HTR-8/SVneo (cell line): ENCODE measurements at regions not wholly inside any gene's neighbourhood (a gene's known extent, or its start where the extent isn't known, plus 50 kb on each side); places are given as distances from the start of the nearest gene placed in this dataset.

Experiments
- DNase-seq: peaks from one replicate; pipeline ENCODE4 v3.0.0; 2011; ENCODE audit warnings: low spot score, mixed read lengths; ENCODE audit not compliant: insufficient read length
- FAIRE-seq: peaks from 2 replicates; lab custom pipeline; 2011; peaks lifted over from hg19 to GRCh38; lab: Jason Lieb, UNC

GRCh38 chr4:34138385-34138784 is 2105.9 kb downstream of the ARAP2 start:
- DNase-seq (no peak), FAIRE-seq (no peak)

DNA sequence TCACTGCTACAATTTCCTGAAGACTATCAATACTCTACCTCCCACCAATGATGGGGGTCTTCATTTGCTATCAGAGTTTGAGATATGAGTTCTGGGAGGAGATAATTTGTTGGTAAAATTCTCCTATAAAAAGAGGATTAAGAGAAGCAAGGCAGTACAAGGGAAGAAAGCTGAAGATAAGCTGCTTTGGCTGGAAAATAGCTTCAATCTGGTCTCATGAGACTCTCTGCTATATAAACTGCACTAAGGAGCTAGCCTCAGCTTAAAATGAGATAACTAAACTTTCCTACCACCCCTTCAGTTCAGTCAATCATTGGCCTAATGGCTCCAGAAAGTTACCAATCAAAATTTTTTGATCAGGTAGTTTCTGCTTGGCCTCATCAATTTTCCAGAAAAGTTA is 2105.0 kb downstream of the ARAP2 start:
- FAIRE-seq (no peak), DNase-seq (no peak)

DNA sequence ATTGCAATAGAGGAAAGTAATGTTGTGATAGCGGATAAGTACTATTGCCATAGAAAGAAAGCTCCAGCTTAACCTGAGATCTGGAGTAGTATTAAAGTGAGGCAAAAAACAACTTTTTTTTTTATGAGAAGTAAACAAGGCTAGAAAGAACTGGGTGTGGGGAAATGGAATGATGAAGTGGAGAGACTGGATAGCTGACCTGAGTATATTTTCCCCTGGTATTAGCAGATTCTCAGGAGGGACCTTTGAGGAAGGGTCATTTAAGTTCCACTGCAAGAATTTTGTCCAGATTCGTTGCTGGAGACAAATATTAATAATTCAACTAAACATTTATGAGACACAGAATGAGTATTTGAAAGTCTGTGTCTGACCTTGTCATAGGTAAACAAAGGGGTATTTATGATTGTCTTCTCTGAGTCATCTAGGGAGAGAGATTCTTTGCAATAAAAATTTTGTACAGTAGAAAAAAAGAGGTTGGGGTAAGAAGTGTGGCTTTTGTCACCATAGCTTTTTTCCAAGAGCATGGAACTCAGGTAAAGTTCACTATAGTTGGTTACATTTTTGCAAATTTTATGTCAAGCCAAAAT is 2095.9 kb downstream of the ARAP2 start:
- DNase-seq = no peak
- FAIRE-seq = no peak

GRCh38 chr4:34157547-34157946 is 2086.8 kb downstream of the ARAP2 start:
- FAIRE-seq = no peak
- DNase-seq = no peak

GRCh38 chr4:34158878-34159277 is 2085.4 kb downstream of the ARAP2 start:
- no peak for DNase-seq
- no peak for FAIRE-seq

- FAIRE-seq (no peak), DNase-seq (no peak)
Observed at GRCh38 chr4:34170946-34171345, 2073.4 kb downstream of the ARAP2 start.

DNA sequence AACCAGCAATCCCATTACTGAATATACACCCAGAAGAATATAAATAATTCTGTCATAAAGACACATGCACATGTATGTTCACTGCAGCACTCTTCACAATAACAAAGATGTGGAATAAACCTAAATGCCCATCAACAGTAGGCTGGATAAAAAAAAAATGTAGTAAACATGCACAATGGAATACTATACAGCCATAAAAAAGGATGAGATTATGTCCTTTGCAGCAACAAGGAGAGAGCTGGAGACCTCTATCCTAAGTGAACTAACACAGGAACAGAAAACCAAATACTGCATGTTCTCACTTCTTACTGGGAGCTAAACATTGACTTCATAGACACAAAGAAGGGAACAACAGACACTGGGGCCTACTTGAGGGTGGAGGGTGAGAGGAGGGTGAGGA is 2067.7 kb downstream of the ARAP2 start:
- no peak for DNase-seq
- no peak for FAIRE-seq

DNA sequence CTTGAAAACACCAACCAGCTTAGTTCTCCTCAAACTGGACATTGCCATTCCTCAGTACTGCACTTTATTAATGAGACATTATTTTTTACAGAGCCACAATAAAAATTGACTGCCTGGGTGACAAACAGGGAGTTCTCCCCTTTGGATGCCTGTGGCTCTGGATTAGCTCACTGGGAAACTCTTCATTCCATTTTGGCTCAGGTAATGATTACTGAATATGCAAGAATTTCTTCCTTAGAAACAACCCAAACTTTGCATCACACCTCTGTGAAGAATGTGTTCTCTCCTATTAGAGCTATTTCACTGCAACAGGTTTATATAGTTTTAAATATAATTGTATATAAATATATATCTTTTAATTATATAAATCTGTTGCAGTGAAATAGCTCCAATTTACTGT is 2065.8 kb downstream of the ARAP2 start:
- DNase-seq (no peak), FAIRE-seq (no peak)

GRCh38 chr4:34181311-34181841 is 2062.9 kb downstream of the ARAP2 start:
- DNase-seq (peak; percentile 26), FAIRE-seq (peak; percentile 48)

- FAIRE-seq (peak; percentile 58), DNase-seq (no peak)
Observed at GRCh38 chr4:34181891-34182290, 2062.4 kb downstream of the ARAP2 start.

- DNase-seq (no peak), FAIRE-seq (no peak)
Observed at GRCh38 chr4:34182306-34182705, 2062.0 kb downstream of the ARAP2 start.

GRCh38 chr4:34183926-34184325 is 2060.4 kb downstream of the ARAP2 start:
- DNase-seq (peak; percentile 27), FAIRE-seq (peak; percentile 16)

- DNase-seq = no peak
- no peak for FAIRE-seq
Observed at GRCh38 chr4:34187056-34187455, 2057.3 kb downstream of the ARAP2 start.

- DNase-seq (no peak), FAIRE-seq (no peak)
Observed at GRCh38 chr4:34191443-34191842, 2052.9 kb downstream of the ARAP2 start.

DNA sequence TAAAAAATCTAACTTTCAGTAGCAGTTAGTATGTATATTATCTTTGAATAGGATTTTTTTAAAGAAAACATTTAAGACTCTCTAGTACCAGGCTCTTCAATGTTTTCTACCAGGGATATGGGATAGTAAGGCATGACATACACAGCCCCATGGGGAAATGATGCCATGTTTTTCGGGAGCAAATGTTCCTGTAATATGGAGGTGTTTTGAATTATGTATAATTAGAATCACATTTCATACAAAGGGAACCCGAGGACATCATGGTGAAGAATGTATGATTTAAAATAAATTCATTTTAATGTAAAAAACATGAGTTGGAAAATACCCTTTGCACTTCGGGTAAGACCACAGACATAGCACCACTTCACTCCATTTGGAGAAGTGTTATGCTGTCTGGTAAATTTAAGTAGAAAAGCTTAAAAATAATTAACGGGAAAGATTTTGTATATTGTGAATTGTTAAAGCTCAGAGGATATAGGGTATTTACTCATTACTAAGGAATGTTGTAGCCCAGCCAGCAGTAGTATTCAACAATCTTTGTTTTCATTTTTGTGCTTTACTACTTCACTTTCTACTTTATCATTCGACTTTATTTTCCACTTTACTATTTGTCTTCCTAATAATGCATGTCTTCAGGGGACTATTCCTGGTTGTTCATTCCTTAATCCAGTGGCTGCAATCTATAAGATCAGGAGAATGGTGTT is 2050.7 kb downstream of the ARAP2 start:
- DNase-seq (no peak), FAIRE-seq (no peak)

- DNase-seq (no peak), FAIRE-seq (no peak)
Observed at GRCh38 chr4:34194585-34194984, 2049.7 kb downstream of the ARAP2 start.

GRCh38 chr4:34196375-34196774 is 2047.9 kb downstream of the ARAP2 start:
- FAIRE-seq (no peak), DNase-seq (no peak)

GRCh38 chr4:34198966-34199365 is 2045.3 kb downstream of the ARAP2 start:
- no peak for DNase-seq
- FAIRE-seq = no peak

DNA sequence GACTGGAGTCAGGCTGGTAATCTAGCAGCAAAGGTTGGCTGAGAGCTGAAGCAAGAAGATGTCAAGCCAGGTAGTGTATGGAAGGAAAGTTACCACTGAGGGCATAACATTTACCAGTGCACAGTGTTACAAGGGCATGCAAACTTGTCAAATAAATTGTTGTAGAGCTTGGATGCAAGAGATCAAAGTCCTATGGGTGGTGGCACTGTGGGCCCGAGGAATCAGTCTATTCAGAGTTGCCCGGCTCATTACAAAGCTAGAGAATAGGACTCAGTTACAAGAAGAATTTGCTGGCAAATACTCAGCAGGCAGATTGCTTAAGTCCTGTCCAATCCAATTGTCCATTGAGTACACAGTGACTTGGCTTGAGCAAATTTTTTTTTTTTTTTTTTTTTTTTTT is 2043.8 kb downstream of the ARAP2 start:
- DNase-seq (no peak), FAIRE-seq (no peak)

GRCh38 chr4:34202154-34202553 is 2042.2 kb downstream of the ARAP2 start:
- FAIRE-seq (no peak), DNase-seq (no peak)

DNA sequence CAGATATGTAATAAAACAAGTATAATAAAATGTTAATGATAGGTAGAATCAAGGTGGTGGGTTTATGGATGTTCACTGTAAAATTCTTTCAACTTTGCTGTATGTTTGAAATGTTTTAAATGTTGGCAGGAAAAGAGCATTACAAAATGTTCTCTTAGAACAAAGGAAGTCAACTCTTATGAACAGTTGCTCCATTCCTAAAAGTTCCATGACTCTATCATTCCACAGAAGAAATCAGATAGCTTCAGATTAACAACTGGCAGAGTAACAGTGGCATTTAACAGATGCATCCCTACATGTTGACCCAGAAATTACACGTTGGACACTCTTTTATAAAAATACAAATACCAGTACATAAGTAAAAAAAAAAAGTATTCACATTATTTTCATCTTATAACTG is 2023.7 kb downstream of the ARAP2 start:
- FAIRE-seq (no peak), DNase-seq (no peak)

- DNase-seq = no peak
- no peak for FAIRE-seq
Observed at GRCh38 chr4:34221986-34222385, 2022.3 kb downstream of the ARAP2 start.
